IMR-90 (cell line): ENCODE measurements at regions not wholly inside any gene's neighbourhood (a gene's known extent, or its start where the extent isn't known, plus 50 kb on each side); places are given as distances from the start of the nearest gene placed in this dataset.

Experiments
- BHLHE40 ChIP-seq: fragments of 150-350 bp; IDR thresholded peaks from 2 replicates; pipeline ENCODE4 v1.6.1; 2016; ENCODE audit warnings: mild to moderate bottlenecking, low read depth, low read length
- CEBPB ChIP-seq: IDR thresholded peaks from 2 replicates; pipeline ENCODE4 v1.6.1; 2012; ENCODE audit warnings: low read depth, low read length, improper control_type of control experiment
- FOS ChIP-seq: fragments of 150-350 bp; IDR thresholded peaks from 2 replicates; pipeline ENCODE4 v1.6.1; 2016; ENCODE audit warnings: low read depth, low read length
- MAFK ChIP-seq: IDR thresholded peaks from 2 replicates; pipeline ENCODE4 v1.6.1; 2012; ENCODE audit warnings: low read depth, low read length, improper control_type of control experiment
- MAZ ChIP-seq: IDR thresholded peaks from 2 replicates; pipeline ENCODE4 v1.6.1; 2012; ENCODE audit warnings: low read depth, mild to moderate bottlenecking, low read length, improper control_type of control experiment, moderate library complexity, borderline replicate concordance
- MXI1 ChIP-seq: IDR thresholded peaks from 2 replicates; pipeline ENCODE4 v1.6.1; 2012; ENCODE audit warnings: low read depth, mild to moderate bottlenecking, low read length, moderate library complexity, borderline replicate concordance
- POLR2A ChIP-seq: IDR thresholded peaks from 2 replicates; pipeline ENCODE4 v1.6.1; 2012; ENCODE audit warnings: mild to moderate bottlenecking, low read depth, low read length
- RAD21 ChIP-seq: IDR thresholded peaks from 2 replicates; pipeline ENCODE4 v1.6.1; 2012; ENCODE audit warnings: low read length, improper control_type of control experiment
- RFX5 ChIP-seq: IDR thresholded peaks from 2 replicates; pipeline ENCODE4 v1.8.0; 2012; ENCODE audit warnings: low read depth, mild to moderate bottlenecking, low read length, moderate library complexity
- SMC3 ChIP-seq: fragments of 150-350 bp; IDR thresholded peaks from 2 replicates; pipeline ENCODE4 v1.6.1; 2016; ENCODE audit warnings: low read depth, mild to moderate bottlenecking, antibody characterized with exemption, low read length, moderate library complexity
- TF ChIP-seq, protein P1 (sequence below): conservative IDR thresholded peaks from 2 replicates; pipeline ENCODE4 v1.5.1; 2012; ENCODE audit warnings: mild to moderate bottlenecking, low read depth, low read length, improper control_type of control experiment
- TF ChIP-seq, protein P2 (sequence below): fragments of 150-350 bp; IDR thresholded peaks from 2 replicates; pipeline ENCODE4 v1.6.1; 2016; ENCODE audit warnings: low read depth, mild to moderate bottlenecking, low read length, moderate library complexity, borderline replicate concordance
- TF ChIP-seq, protein P3 (sequence below): fragments of 150-350 bp; IDR thresholded peaks from 2 replicates; pipeline ENCODE4 v1.6.1; 2017; ENCODE audit warnings: mild to moderate bottlenecking, antibody characterized with exemption, low read length, low read depth

DNA sequence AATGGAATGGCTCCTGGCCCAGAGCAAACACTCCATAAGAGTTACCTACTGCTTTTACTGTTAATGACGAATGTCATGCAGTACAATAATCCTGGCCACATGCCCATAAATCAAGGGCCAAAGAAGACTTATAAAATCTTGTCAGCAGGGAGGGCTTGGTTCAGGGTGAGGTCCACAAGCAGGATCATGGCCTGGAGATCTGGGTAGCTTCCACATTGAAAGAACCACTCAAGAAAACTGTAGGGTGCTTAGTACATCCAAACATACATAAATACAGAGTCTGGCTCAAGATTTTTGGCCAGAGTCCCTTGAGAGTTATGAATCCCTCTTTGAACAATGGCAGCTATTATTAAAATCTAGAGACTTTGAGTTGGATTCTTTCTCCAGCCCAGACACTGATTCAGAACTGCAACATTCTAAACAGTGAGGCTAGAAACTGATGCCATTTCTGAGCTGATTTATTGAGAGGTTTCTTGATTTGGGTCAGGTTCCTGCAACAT lies 188.7 kb downstream of the CDC5L start:
- TF ChIP-seq, protein P1, sequence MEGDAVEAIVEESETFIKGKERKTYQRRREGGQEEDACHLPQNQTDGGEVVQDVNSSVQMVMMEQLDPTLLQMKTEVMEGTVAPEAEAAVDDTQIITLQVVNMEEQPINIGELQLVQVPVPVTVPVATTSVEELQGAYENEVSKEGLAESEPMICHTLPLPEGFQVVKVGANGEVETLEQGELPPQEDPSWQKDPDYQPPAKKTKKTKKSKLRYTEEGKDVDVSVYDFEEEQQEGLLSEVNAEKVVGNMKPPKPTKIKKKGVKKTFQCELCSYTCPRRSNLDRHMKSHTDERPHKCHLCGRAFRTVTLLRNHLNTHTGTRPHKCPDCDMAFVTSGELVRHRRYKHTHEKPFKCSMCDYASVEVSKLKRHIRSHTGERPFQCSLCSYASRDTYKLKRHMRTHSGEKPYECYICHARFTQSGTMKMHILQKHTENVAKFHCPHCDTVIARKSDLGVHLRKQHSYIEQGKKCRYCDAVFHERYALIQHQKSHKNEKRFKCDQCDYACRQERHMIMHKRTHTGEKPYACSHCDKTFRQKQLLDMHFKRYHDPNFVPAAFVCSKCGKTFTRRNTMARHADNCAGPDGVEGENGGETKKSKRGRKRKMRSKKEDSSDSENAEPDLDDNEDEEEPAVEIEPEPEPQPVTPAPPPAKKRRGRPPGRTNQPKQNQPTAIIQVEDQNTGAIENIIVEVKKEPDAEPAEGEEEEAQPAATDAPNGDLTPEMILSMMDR, result no peak
- TF ChIP-seq POLR2A (no peak), MXI1 (no peak), BHLHE40 (no peak), RFX5 (no peak), SMC3 (no peak), FOS (no peak), CEBPB (no peak), MAFK (no peak), RAD21 (no peak), MAZ (no peak)
- TF ChIP-seq, protein P2, sequence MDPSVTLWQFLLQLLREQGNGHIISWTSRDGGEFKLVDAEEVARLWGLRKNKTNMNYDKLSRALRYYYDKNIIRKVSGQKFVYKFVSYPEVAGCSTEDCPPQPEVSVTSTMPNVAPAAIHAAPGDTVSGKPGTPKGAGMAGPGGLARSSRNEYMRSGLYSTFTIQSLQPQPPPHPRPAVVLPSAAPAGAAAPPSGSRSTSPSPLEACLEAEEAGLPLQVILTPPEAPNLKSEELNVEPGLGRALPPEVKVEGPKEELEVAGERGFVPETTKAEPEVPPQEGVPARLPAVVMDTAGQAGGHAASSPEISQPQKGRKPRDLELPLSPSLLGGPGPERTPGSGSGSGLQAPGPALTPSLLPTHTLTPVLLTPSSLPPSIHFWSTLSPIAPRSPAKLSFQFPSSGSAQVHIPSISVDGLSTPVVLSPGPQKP, result no peak
- TF ChIP-seq, protein P3, sequence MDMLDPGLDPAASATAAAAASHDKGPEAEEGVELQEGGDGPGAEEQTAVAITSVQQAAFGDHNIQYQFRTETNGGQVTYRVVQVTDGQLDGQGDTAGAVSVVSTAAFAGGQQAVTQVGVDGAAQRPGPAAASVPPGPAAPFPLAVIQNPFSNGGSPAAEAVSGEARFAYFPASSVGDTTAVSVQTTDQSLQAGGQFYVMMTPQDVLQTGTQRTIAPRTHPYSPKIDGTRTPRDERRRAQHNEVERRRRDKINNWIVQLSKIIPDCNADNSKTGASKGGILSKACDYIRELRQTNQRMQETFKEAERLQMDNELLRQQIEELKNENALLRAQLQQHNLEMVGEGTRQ, result no peak
